ENCODE measurements at regions not wholly inside any gene's neighbourhood (a gene's known extent, or its start where the extent isn't known, plus 50 kb on each side); places are given as distances from the start of the nearest gene placed in this dataset.

GRCh38 chr11:134679592-134679991, 267.6 kb upstream of the B3GAT1 start:
- no peak for DNase-seq

GRCh38 chr11:134678744-134679143, 266.7 kb upstream of the B3GAT1 start:
- no peak for DNase-seq

- DNase-seq, result no peak
Measured at GRCh38 chr11:134677891-134678551, 266.0 kb upstream of the B3GAT1 start.

GRCh38 chr11:134677397-134677822, 265.4 kb upstream of the B3GAT1 start:
- no peak for DNase-seq

- no peak for DNase-seq
Measured at GRCh38 chr11:134676516-134677287, 264.7 kb upstream of the B3GAT1 start.

- DNase-seq, result no peak
Measured at GRCh38 chr11:134675983-134676382, 263.9 kb upstream of the B3GAT1 start.

GRCh38 chr11:134674974-134675373, 262.9 kb upstream of the B3GAT1 start:
- DNase-seq, result no peak

GRCh38 chr11:134670961-134671370, 258.9 kb upstream of the B3GAT1 start:
- DNase-seq, result no peak

GRCh38 chr11:134670247-134670782, 258.3 kb upstream of the B3GAT1 start:
- DNase-seq, result no peak

DNA sequence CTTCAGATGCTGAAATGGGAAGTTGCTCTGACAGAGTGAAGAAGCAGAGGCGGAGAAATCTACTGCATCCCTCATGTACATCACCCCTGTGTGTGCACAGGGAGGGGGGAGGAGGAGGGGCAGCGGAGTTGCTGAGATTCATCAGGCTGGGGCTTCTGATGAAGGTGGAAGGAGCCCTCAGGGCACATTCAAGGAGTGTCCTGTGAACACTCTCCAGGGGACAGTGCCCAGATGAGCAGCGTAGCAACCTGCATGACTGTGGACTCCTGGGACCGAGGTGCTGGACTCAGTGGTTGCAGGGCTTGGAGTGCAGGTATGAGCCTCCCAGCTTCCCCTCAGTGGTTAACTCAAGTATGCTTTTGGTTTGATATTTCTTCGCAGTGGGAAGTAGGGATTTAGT, 257.8 kb upstream of the B3GAT1 start:
- no peak for DNase-seq

- no peak for DNase-seq
Measured at GRCh38 chr11:134668796-134669195, 256.8 kb upstream of the B3GAT1 start.

DNA sequence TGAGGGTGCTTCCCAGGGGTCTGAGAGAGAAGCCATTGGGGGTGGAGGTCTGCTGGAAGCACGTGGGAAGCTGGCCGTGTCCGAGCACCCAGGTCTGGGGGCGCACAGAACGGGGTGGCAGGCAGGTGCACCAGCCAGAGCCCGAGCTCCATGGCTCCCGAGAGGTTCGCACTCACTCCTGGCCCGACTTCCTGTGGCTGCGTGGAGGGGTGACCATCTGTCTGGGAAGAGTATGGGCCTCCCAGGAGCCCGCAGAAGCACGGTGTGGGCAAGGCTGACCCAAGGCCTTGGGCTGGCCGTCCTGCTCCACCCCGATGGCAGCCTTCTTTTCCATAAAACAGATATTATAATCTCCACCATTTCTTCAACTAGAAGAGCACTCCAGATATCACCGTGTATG, 256.0 kb upstream of the B3GAT1 start:
- DNase-seq, result no peak

GRCh38 chr11:134667505-134667904, 255.5 kb upstream of the B3GAT1 start:
- no peak for DNase-seq

DNA sequence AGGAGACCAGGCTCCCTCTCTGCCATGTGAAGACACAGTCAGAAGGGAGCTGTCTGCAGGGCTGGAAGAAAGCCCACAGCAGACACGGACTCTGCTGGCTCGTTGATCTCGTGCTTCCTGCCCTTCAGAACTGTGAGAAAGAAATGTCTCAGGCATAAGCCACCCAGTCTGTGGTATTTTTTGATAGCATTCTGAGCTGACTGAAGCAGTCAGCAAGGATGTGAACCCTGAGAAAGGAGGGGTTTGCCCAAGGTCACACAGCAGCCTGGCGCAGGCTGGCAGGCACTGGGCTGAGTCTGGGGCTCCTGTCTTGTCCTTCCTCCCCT, 255.1 kb upstream of the B3GAT1 start:
- DNase-seq, result no peak

- no peak for DNase-seq
Measured at GRCh38 chr11:134666273-134667174, 254.5 kb upstream of the B3GAT1 start.

DNA sequence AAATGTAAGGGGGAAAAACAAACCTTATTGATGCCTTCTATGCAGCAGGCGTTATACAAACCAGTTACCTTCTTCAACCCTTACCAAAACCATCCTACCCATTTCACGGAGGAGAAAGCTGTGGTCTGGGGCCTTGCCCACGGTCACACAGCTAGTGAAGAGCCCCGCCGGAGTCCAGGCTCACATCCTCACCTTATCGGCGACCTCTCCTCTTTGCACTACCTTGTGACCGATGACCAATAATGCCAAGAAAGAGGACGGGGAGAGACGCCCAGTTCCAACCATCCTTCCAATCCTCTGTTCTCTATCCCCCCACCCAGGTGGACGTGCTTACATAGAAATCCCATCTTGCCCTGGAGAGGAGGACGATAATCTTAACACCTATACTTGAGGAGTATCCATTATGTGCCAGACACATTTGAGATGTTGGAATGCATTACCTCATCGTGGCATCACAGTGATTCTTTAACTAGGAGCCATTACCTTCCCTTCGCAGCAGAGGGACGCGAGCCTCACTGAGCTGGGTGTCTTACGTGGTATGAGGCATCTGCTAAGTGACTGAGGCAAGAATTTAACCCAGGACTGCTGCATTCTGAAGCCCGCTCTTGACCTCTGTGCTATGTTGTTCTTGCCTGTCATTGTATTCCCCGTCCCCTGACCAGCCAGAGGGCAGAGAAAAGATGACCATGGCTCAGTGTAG, 253.7 kb upstream of the B3GAT1 start:
- DNase-seq, result no peak

DNA sequence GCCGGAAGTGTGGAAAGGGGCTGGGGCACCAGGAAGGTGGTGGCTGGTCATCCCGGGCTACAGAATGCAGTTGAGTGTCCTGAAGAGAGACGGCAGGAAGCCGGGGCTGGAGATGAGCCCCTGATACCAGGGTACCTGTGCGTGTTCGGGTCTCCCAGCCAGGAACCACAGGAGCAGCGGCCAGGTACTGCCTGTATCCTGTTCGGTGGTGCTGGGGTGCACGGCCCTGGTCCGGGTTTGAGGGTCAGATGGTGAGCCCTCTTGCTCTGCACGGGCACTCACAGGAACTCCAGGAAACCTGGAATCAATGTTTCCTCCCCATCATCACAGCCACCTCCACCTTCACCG, 253.1 kb upstream of the B3GAT1 start:
- DNase-seq, result no peak

- no peak for DNase-seq
Measured at GRCh38 chr11:134664447-134665187, 252.6 kb upstream of the B3GAT1 start.

- no peak for DNase-seq
Measured at GRCh38 chr11:134663506-134664313, 251.7 kb upstream of the B3GAT1 start.

GRCh38 chr11:134662629-134663360, 250.8 kb upstream of the B3GAT1 start:
- no peak for DNase-seq
